ENCODE measurements at regions not wholly inside any gene's neighbourhood (a gene's known extent, or its start where the extent isn't known, plus 50 kb on each side); places are given as distances from the start of the nearest gene placed in this dataset.
"Not testable (repeated sequence)": the region's sequence is repeated elsewhere in the genome, so short reads cannot be mapped to it uniquely, and the experiment has no call there.

GRCh38 chr18:961644-962355 lies 57.1 kb downstream of the ADCYAP1 start:
- no peak for DNase-seq (ENCODE audit: low read depth, low spot score)

GRCh38 chr18:963276-963675 lies 58.6 kb downstream of the ADCYAP1 start:
- no peak for DNase-seq (ENCODE audit: low read depth, low spot score)

GRCh38 chr18:965921-966758 lies 61.5 kb downstream of the ADCYAP1 start:
- DNase-seq (ENCODE audit: low read depth, low spot score) = no peak

- DNase-seq (ENCODE audit: low read depth, low spot score) = no peak
These were observed 62.3 kb downstream of the ADCYAP1 start for GRCh38 chr18:966759-967576.

- not testable (repeated sequence) for DNase-seq (ENCODE audit: low read depth, low spot score)
These were observed 64.2 kb downstream of the ADCYAP1 start for GRCh38 chr18:968910-969309.

- DNase-seq (ENCODE audit: low read depth, low spot score) = not testable (repeated sequence)
These were observed 64.6 kb downstream of the ADCYAP1 start for GRCh38 chr18:969311-969710.

- not testable (repeated sequence) for DNase-seq (ENCODE audit: low read depth, low spot score)
These were observed 69.9 kb downstream of the ADCYAP1 start for GRCh38 chr18:974606-975005.

- DNase-seq (ENCODE audit: low read depth, low spot score) = not testable (repeated sequence)
These were observed 71.9 kb downstream of the ADCYAP1 start for GRCh38 chr18:976393-977128.

- not testable (repeated sequence) for DNase-seq (ENCODE audit: low read depth, low spot score)
These were observed 72.7 kb downstream of the ADCYAP1 start for GRCh38 chr18:977327-977726.

GRCh38 chr18:977732-978131 lies 73.1 kb downstream of the ADCYAP1 start:
- not testable (repeated sequence) for DNase-seq (ENCODE audit: low read depth, low spot score)

- no peak for DNase-seq (ENCODE audit: low read depth, low spot score)
These were observed 75.9 kb downstream of the ADCYAP1 start for GRCh38 chr18:980586-980985.

GRCh38 chr18:984004-984403 lies 79.3 kb downstream of the ADCYAP1 start:
- DNase-seq (ENCODE audit: low read depth, low spot score) = no peak

GRCh38 chr18:985212-985661 lies 80.6 kb downstream of the ADCYAP1 start:
- DNase-seq (ENCODE audit: low read depth, low spot score) = no peak

- DNase-seq (ENCODE audit: low read depth, low spot score) = no peak
These were observed 81.4 kb downstream of the ADCYAP1 start for GRCh38 chr18:986051-986450.

GRCh38 chr18:986552-986951 lies 81.9 kb downstream of the ADCYAP1 start:
- no peak for DNase-seq (ENCODE audit: low read depth, low spot score)

- no peak for DNase-seq (ENCODE audit: low read depth, low spot score)
These were observed 82.9 kb downstream of the ADCYAP1 start for GRCh38 chr18:987325-988186.

GRCh38 chr18:989425-989824 lies 84.8 kb downstream of the ADCYAP1 start:
- no peak for DNase-seq (ENCODE audit: low read depth, low spot score)

- no peak for DNase-seq (ENCODE audit: low read depth, low spot score)
These were observed 85.5 kb downstream of the ADCYAP1 start for GRCh38 chr18:990197-990596.

GRCh38 chr18:991441-991840 lies 86.8 kb downstream of the ADCYAP1 start:
- no peak for DNase-seq (ENCODE audit: low read depth, low spot score)

- DNase-seq (ENCODE audit: low read depth, low spot score) = no peak
These were observed 88.9 kb downstream of the ADCYAP1 start for GRCh38 chr18:993560-993959.

All from activated CD4-positive, CD25-positive, alpha-beta regulatory T cell treated with anti-CD3 and anti-CD28 coated beads, Interleukin-2, amount 50 U/mL, for 16 hours (primary cell).